ENCODE measurements at regions not wholly inside any gene's neighbourhood (a gene's known extent, or its start where the extent isn't known, plus 50 kb on each side); places are given as distances from the start of the nearest gene placed in this dataset.

GRCh38 chr12:77571127-77571526 is 259.6 kb upstream of the NAV3 start:
- FAIRE-seq (no peak), ATAC-seq (no peak), DNase-seq (ENCODE audit: low read depth in 1 of 2, low spot score in 1 of 2) (no peak)
- Histone ChIP-seq H3K4me3 (no peak overlapping the region), H3K9me3 (no peaks in the 10 kb centered on the region), H3K27ac (no peak overlapping the region), H3K4me2 (no peak overlapping the region), H3K4me1 (no peaks in the 10 kb centered on the region)
- CTCF ChIA-PET, result interaction anchor here (0.6 kb wide), 1 partner anchor 550 kb away, joined by 3 read pairs; no protein-coding TSS in a partner anchor
- POLR2A ChIA-PET, result no interaction called here
- WGBS (ENCODE audit: missing lambda C conversion rate), result 36% methylated on average over 4 of the region's 4 CpGs
- TF ChIP-seq MYC (IDR thresholded peaks at IDR 0.05; ENCODE audit: borderline replicate concordance, low read length), result no peak
- TF ChIP-seq HEYL (CRISPR knock-in tag; IDR thresholded peaks at IDR 0.05), result no peak
- TF ChIP-seq SREBF2 (IDR thresholded peaks at IDR 0.05), result no peak
- TF ChIP-seq FOSL2 (IDR thresholded peaks at IDR 0.05), result no peak
- no peak for TF ChIP-seq FOSL2 (CRISPR knock-in tag; IDR thresholded peaks at IDR 0.05)

GRCh38 chr12:77569876-77570275 is 260.8 kb upstream of the NAV3 start:
- no peaks in the 10 kb centered on the region for H3K9me3 ChIP-seq
- TF ChIP-seq KDM1A (IDR thresholded peaks at IDR 0.05; ENCODE audit: low read depth), result no peak
- WGBS (ENCODE audit: missing lambda C conversion rate), result 10% methylated on average over 3 of the region's 3 CpGs
- no peak overlapping the region for H3K4me3 ChIP-seq
- H3K4me2 ChIP-seq, result no peak overlapping the region
- no peaks in the 10 kb centered on the region for H3K4me1 ChIP-seq
- ChIA-PET CTCF (no interaction called here), POLR2A (no interaction called here)
- H3K27ac ChIP-seq, result no peak overlapping the region
- FAIRE-seq (no peak), ATAC-seq (no peak), DNase-seq (ENCODE audit: low read depth in 1 of 2, low spot score in 1 of 2) (no peak)

DNA sequence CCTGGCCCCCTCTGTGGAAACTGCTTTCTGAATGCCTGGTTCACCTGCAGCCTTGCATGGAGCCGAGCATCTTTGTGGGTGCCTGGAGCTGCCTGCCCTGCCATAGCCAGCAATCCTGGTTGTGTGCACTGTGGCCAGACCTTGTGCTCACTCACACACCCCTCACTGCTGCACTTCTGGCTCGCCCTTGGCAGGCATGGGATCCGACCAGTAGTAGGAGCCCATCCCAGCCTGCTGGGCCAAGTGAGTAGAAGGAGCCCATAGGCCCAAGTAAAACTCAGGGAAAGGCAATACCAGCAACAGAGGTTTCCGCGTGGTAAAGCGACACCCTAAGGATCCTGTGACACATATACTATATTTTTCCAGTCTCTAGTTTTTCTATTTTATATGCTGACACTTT is 270.0 kb upstream of the NAV3 start:
- ChIA-PET POLR2A (no interaction called here), CTCF (no interaction called here)
- Histone ChIP-seq H3K27ac (no peak overlapping the region), H3K4me1 (no peaks in the 10 kb centered on the region), H3K9me3 (no peaks in the 10 kb centered on the region), H3K4me3 (no peak overlapping the region), H3K4me2 (no peak overlapping the region)
- 35% methylated on average over 5 of the region's 6 CpGs for WGBS (ENCODE audit: missing lambda C conversion rate)
- ATAC-seq (peak in 1 of 2 experiments; percentile 55; a peak in 3 of 6 replicates), FAIRE-seq (no peak), DNase-seq (ENCODE audit: low read depth in 1 of 2, low spot score in 1 of 2) (no peak)
- TF ChIP-seq, protein P1, sequence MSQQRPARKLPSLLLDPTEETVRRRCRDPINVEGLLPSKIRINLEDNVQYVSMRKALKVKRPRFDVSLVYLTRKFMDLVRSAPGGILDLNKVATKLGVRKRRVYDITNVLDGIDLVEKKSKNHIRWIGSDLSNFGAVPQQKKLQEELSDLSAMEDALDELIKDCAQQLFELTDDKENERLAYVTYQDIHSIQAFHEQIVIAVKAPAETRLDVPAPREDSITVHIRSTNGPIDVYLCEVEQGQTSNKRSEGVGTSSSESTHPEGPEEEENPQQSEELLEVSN (IDR thresholded peaks at IDR 0.05; ENCODE audit: borderline replicate concordance, low read depth), result no peak
- TF ChIP-seq KDM5A (IDR thresholded peaks at IDR 0.05) (no peak), HMGXB4 (CRISPR knock-in tag; IDR thresholded peaks at IDR 0.05; ENCODE audit: borderline replicate concordance) (no peak), FOSB (CRISPR knock-in tag; IDR thresholded peaks at IDR 0.05) (no peak), SMC3 (IDR thresholded peaks at IDR 0.05) (no peak), ZFP36 (IDR thresholded peaks at IDR 0.05; ENCODE audit: borderline replicate concordance, partially characterized antibody) (no peak), FOSL2 (IDR thresholded peaks at IDR 0.05) (no peak), FOSL2 (CRISPR knock-in tag; IDR thresholded peaks at IDR 0.05) (no peak), CBX2 (IDR thresholded peaks at IDR 0.05; ENCODE audit: borderline replicate concordance, low read depth) (no peak), ZC3H11A (IDR thresholded peaks at IDR 0.05) (no peak), POLR2AphosphoS2 (conservative IDR thresholded peaks at IDR 0.05; ENCODE audit: low read length) (no peak), KDM1A (IDR thresholded peaks at IDR 0.05; ENCODE audit: low read depth) (no peak), BHLHE40 (IDR thresholded peaks at IDR 0.05; ENCODE audit: low read depth, low read length) (no peak)
- TF ChIP-seq, protein P2, sequence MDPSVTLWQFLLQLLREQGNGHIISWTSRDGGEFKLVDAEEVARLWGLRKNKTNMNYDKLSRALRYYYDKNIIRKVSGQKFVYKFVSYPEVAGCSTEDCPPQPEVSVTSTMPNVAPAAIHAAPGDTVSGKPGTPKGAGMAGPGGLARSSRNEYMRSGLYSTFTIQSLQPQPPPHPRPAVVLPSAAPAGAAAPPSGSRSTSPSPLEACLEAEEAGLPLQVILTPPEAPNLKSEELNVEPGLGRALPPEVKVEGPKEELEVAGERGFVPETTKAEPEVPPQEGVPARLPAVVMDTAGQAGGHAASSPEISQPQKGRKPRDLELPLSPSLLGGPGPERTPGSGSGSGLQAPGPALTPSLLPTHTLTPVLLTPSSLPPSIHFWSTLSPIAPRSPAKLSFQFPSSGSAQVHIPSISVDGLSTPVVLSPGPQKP (IDR thresholded peaks at IDR 0.05; ENCODE audit: low read depth, low read length), result no peak

Data from A549 (cell line).